GM19438 (cell line): ENCODE measurements at regions not wholly inside any gene's neighbourhood (a gene's known extent, or its start where the extent isn't known, plus 50 kb on each side); places are given as distances from the start of the nearest gene placed in this dataset.
A peak's percentile ranks its signal among the peaks of the same experiment; 100 is the strongest.
"Not testable (repeated sequence)": the region's sequence is repeated elsewhere in the genome, so short reads cannot be mapped to it uniquely, and the experiment has no call there.

ENCODE experiments used
- ATAC-seq: cut with Tn5 transposase; IDR thresholded peaks from one replicate; pipeline ENCODE4 v1.9.1; 2021; ENCODE audit warnings: low read depth; ENCODE audit not compliant: unreplicated experiment

DNA sequence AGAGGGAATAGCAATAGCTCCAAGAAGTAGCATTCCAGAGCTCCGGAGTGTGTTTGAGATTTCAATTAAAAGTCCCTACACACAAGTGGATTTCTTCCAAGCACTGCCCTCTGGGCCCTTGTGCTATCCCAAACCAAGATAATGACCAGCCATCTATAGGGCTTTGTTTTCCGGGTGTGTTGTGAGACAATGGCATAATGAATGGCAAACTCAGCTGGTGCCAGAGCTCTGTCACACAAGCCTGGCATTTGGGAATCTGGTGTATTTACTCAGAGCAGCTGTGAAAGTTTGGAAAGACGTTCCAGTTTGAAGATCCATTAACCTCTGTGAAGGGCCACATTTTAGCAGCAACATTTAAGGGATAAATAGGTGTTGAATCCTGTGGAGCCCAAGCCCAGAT lies 61.2 kb upstream of the TMTC2 start:
- ATAC-seq = no peak

DNA sequence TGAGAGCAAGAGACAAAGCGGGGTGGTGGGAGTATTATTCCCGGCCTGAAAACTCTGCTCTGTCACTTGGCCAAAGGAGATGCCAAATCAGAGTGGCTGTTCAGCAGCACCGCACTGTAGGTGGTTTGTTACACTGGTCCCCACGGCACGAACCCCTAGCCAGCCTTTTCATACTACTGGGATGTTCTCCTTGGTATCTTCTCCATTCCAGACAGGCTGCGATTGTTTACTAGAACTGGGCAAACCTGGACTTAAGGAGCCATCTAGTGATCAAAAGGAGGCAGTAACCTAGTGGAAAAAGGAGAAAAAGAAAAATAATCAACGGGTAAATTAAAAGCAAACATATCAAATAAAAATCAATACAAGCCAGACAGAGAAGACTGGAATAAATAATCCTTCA lies 58.9 kb upstream of the TMTC2 start:
- ATAC-seq = peak; percentile 93

DNA sequence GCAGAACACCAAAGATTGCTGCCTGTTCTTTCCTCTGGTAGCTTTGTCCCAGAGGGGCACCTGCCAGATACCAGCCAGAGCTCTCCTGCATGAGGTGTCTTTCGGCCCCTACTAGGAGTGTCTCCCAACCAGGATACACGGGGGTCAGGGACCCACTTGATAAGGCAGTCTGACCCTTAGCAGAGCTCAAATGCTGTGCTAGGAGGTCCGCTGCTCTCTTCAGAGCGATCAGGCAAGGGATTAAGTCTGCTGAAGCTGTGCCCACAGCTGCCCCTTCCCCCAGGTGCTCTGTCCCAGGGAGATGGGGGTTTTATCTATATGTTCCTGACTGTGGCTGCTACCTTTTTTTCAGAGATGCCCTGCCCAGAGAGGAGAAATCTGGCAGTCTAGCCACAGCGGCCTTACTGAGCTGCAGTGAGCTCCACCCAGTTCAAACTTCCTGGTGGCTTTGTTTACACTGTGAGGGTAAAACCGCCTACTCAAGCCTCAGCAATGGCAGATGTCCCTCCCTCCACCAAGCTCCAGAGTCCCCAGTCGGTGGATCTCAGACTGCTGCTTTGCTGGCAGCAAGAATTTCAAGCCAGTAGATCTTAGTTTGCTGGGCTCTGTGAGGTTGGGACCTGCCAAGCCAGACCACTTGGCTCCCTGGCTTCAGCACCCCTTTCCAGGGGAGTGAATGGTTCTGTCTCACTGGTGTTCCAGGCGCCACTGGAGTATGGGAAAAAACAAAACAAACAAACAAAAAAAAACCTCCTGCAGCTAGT lies 52.0 kb upstream of the TMTC2 start:
- ATAC-seq = not testable (repeated sequence)

DNA sequence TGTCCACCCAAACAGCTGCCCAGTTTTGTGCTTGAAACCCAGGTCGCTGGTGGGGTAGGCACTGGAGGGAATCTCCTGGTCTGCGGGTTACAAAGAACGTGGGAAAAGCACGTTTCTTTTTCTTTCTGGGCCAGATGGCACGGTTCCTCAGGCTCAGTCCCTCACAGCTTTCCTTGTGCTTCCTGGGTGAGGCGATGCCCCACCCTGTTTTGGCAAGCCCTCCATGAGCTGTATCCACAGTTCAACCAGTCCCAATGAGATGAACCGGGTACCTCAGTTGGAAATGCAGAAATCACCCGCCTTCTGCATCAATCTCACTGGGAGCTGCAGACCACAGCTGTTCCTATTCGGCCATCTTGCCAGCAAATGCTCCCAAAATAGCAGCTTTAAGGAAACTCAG lies 51.4 kb upstream of the TMTC2 start:
- no peak for ATAC-seq
